Cardiac septum (tissue), 1 donor: ENCODE measurements at regions not wholly inside any gene's neighbourhood (a gene's known extent, or its start where the extent isn't known, plus 50 kb on each side); places are given as distances from the start of the nearest gene placed in this dataset.

Experiments used
- DNase-seq: peaks from one replicate; pipeline ENCODE4 v3.0.0-alpha.2; 2020; ENCODE audit warnings: low spot score
- intact Hi-C: fragments of 100-400 bp; cut with DNase I; formaldehyde crosslinking; loops from one replicate; pipeline ENCODE4 v1.14.0; 2022
- donor health status: DM: no; HTN: no; CAD: no.

GRCh38 chr20:20894753-20895152 is 182.3 kb upstream of the RALGAPA2 start:
- no peak for DNase-seq
- intact Hi-C loops, result no loop called here

- no peak for DNase-seq
- intact Hi-C loops, result no loop called here
Observed at GRCh38 chr20:20894280-20894679, 181.8 kb upstream of the RALGAPA2 start.

GRCh38 chr20:20892328-20892727 is 179.9 kb upstream of the RALGAPA2 start:
- intact Hi-C loops, result no loop called here

GRCh38 chr20:20890751-20891150 is 178.3 kb upstream of the RALGAPA2 start:
- no peak for DNase-seq
- intact Hi-C loops, result no loop called here

More at GRCh38 chr20:20892328-20892727, 179.9 kb upstream of the RALGAPA2 start:
- no peak for DNase-seq

GRCh38 chr20:20888936-20889335 is 176.5 kb upstream of the RALGAPA2 start:
- no peak for DNase-seq
- intact Hi-C loops, result no loop called here

- intact Hi-C loops, result no loop called here
- no peak for DNase-seq
Observed at GRCh38 chr20:20888266-20888656, 175.8 kb upstream of the RALGAPA2 start.

- intact Hi-C loops, result no loop called here
- DNase-seq, result no peak
Observed at GRCh38 chr20:20887593-20888265, 175.3 kb upstream of the RALGAPA2 start.

GRCh38 chr20:20881808-20882207 is 169.4 kb upstream of the RALGAPA2 start:
- intact Hi-C loops, result no loop called here
- DNase-seq, result no peak

- DNase-seq, result no peak
- intact Hi-C loops, result no loop called here
Observed at GRCh38 chr20:20877079-20877478, 164.6 kb upstream of the RALGAPA2 start.

- DNase-seq, result no peak
- intact Hi-C loops, result no loop called here
Observed at GRCh38 chr20:20875716-20876115, 163.3 kb upstream of the RALGAPA2 start.

GRCh38 chr20:20872428-20872827 is 160.0 kb upstream of the RALGAPA2 start:
- intact Hi-C loops, result no loop called here
- no peak for DNase-seq

- intact Hi-C loops, result loop anchor here (10.0 kb wide), 1 partner anchor 366 kb away; no protein-coding TSS in a partner anchor
Observed at GRCh38 chr20:20869161-20869775, 156.8 kb upstream of the RALGAPA2 start.

GRCh38 chr20:20864351-20865096 is 152.1 kb upstream of the RALGAPA2 start:
- no peak for DNase-seq
- intact Hi-C loops, result loop anchor here (5.0 to 10.0 kb wide), 2 partner anchors 370 to 643 kb away; no protein-coding TSS in a partner anchor

More at GRCh38 chr20:20869161-20869775, 156.8 kb upstream of the RALGAPA2 start:
- no peak for DNase-seq

GRCh38 chr20:20860078-20860806 is 147.8 kb upstream of the RALGAPA2 start:
- DNase-seq, result peak; percentile 93
- intact Hi-C loops, result loop anchor here (5.0 to 10.0 kb wide), 2 partner anchors 375 to 647 kb away; no protein-coding TSS in a partner anchor

GRCh38 chr20:20859510-20859909 is 147.1 kb upstream of the RALGAPA2 start:
- intact Hi-C loops, result no loop called here

GRCh38 chr20:20856956-20857355 is 144.5 kb upstream of the RALGAPA2 start:
- DNase-seq, result no peak
- intact Hi-C loops, result no loop called here

More at GRCh38 chr20:20859510-20859909, 147.1 kb upstream of the RALGAPA2 start:
- no peak for DNase-seq

GRCh38 chr20:20856306-20856705 is 143.9 kb upstream of the RALGAPA2 start:
- DNase-seq, result no peak
- intact Hi-C loops, result no loop called here

GRCh38 chr20:20851385-20851784 is 138.9 kb upstream of the RALGAPA2 start:
- intact Hi-C loops, result no loop called here
- no peak for DNase-seq

GRCh38 chr20:20850407-20850806 is 138.0 kb upstream of the RALGAPA2 start:
- no peak for DNase-seq
- intact Hi-C loops, result no loop called here

GRCh38 chr20:20849161-20849560 is 136.7 kb upstream of the RALGAPA2 start:
- no peak for DNase-seq
- intact Hi-C loops, result no loop called here
